ENCODE measurements at regions not wholly inside any gene's neighbourhood (a gene's known extent, or its start where the extent isn't known, plus 50 kb on each side); places are given as distances from the start of the nearest gene placed in this dataset.
"Not testable (repeated sequence)": the region's sequence is repeated elsewhere in the genome, so short reads cannot be mapped to it uniquely, and the experiment has no call there.

GRCh38 chr5:175344331-175345195 is 99.4 kb downstream of the DRD1 start:
- no peak for DNase-seq

DNA sequence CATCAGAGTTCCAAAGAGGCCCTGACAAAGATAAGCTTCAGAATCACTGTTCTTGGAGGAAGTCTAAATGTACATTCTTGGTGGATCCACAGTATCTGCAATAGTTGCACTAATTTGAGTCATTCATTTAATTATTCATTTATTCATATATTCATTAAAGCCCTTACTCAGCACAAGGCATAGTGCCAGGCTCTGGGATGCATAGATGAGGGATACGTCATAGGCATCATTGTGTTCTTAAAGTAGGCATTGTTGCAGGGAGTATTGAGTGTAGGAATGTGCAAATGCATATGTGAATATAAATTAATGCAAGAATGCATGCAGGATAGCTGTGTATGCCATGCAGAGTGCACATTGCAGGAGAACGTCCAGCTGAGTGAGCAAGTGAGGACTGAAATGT is 100.7 kb downstream of the DRD1 start:
- DNase-seq: no peak

GRCh38 chr5:175340180-175340579 is 103.8 kb downstream of the DRD1 start:
- DNase-seq: no peak

DNA sequence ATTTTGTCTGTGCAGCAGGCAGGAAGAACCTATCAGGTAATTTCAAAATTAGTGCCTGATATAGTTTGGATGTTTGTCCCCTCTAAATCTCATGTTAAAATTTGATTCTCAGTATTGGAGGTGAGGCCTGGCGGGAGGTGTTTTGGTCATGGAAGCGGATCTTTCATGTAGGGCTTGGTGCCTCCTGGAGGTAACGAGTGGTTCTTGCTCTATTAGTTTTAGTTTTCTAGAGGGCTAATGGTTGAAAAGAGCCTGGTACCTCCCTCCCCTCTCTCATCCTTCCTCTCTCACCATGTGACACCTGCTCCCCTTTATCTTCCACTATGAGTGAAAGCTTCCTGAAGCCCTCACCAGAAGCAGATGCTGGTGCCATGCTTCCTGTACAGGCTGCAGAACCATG is 106.3 kb downstream of the DRD1 start:
- DNase-seq: no peak

- no peak for DNase-seq
Measured at GRCh38 chr5:175336781-175337180, 107.2 kb downstream of the DRD1 start.

GRCh38 chr5:175335691-175336090 is 108.3 kb downstream of the DRD1 start:
- no peak for DNase-seq

DNA sequence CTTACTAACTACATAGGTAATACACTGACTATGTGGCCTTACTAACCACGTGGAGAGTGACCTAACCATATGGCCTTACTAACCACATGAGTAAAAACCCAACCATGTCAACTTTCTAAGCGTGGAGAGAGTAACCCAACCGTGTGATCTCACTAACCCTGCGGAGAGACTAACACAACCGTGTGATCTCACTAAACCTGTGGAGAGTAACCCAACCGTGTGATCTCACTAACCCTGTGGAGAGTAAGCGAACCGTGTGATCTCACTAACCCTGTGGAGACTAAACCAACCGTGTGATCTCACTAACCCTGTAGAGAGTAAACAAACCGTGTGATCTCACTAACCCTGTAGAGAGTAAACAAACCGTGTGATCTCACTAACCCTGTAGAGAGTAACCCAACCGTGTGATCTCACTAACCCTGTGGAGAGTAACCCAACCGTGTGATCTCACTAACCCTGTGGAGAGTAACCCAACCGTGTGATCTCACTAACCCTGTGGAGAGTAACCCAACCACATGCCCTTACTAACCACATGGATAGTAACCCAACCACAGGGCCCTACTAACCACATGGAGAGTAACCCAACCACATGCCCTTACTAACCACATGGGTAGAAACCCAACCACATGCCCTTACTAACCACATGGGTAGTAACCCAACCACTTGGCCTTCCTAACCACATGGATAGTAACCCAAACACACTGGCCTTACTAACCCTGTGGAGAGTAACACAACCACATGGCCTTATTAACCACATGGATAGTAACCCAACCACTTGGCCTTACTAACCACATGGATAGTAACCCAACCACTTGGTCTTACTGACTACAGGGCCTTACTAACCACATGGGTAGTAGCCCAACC is 112.6 kb downstream of the DRD1 start:
- not testable (repeated sequence) for DNase-seq

GRCh38 chr5:175329976-175330375 is 114.0 kb downstream of the DRD1 start:
- DNase-seq: no peak

DNA sequence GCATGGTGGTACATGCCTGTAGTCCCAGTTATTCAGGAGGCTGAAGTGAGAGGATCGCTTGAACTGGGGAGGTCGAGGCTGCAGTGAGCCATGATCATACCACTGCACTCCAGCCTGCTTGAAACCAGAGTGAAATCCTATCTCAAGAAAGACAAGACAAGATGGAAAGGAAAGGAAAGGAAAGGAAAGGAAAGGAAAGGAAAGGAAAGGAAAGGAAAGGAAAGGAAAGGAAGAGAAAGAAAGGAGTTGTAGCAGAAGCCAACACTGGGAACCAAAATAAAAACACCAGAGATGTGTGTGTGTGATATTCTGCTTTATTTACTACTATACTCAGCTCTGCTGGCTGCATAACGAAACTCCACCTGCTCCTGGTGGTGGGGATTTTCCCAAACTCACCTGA is 115.3 kb downstream of the DRD1 start:
- no peak for DNase-seq

GRCh38 chr5:175328176-175328575 is 115.8 kb downstream of the DRD1 start:
- no peak for DNase-seq

DNA sequence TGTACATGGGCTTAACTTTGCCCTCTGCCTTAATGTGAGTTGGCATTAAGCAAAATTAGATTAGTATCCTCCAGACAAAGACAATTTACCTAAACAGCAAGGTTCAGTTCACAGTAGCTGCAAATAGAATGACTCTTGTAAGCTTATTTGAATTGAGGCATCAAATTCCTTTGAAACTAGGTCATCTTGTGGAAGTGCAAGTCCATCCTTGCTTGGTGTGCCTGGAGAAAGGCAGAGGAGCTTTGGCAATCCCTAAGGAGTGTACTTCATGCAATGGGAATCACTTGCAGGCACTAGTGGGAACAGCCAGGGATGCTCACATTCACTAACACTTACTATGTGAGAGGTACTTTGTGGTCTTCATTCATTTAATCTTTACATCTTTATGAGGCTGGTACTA is 118.3 kb downstream of the DRD1 start:
- no peak for DNase-seq

DNA sequence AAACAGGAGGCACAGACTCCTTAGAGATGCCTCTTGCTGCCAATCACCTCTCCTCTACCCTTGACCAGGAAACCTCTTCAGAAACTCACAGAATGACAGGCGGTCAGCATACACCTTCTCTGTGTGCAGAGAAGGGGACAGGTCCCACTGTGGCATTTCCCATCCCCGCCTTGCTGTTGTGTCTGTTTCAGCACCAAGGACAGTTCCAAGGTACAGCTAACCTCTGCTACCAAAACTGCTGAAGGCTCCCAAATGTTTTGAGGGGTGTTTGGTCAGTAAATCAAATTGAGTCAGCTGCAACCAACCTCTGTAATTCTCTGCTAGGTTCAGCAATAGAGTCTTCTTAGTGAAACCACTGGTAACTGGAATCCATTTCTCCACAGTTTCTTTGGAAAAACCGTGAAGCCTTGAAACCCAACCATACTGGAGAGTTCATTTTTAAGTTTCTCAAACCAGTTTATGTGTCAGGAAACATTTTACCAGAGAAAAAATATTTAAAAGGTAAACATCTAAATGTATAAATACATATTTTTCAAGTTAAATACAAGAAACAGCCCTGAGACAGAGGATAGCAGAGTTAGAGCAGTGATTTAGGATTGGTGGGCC is 122.0 kb downstream of the DRD1 start:
- no peak for DNase-seq

- DNase-seq: no peak
Measured at GRCh38 chr5:175319199-175319598, 124.8 kb downstream of the DRD1 start.

- no peak for DNase-seq
Measured at GRCh38 chr5:175317872-175318271, 126.1 kb downstream of the DRD1 start.

- no peak for DNase-seq
Measured at GRCh38 chr5:175309218-175309810, 134.7 kb downstream of the DRD1 start.

DNA sequence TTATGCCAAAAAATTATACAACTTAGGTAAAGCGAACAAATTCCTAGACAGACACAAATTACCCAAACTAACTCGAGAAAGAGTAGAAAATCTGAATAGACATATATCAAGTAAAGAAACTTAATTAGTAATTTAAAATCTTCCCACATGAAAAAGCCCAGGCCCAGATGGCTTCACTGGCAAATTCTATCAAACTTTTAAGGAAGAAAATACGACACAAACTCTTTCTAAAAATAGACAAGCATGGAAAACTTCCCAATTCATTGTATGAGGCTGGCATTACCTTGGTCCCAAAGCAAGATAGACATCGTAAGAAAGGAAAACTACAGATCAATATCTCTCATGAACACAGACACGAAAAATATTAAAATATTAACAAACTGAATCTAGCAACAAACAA is 135.3 kb downstream of the DRD1 start:
- DNase-seq: no peak

GRCh38 chr5:175306381-175306780 is 137.6 kb downstream of the DRD1 start:
- DNase-seq: no peak

- DNase-seq: no peak
Measured at GRCh38 chr5:175305251-175305650, 138.7 kb downstream of the DRD1 start.

- DNase-seq: no peak
Measured at GRCh38 chr5:175290379-175290778, 153.6 kb downstream of the DRD1 start.

GRCh38 chr5:175288048-175288621 is 155.8 kb downstream of the DRD1 start:
- DNase-seq: no peak

DNA sequence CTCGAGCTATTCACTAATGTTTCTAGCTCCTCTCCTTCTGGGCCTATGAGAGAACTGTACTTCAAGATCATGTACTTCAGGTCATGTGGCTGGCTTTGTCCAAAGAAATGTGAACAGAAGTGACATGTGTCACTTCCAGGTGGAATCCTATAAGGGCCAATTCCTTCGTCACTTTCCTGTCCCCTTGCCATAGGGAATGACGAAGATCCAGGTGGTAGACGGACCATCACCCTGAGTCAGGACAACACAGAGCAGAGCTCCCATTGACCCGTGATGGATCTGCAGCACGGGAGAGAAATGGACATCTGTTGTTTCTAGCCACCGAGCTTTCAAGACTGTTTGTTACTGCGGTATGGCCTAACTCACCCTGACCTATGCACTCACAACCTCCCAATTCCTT is 157.0 kb downstream of the DRD1 start:
- no peak for DNase-seq

- no peak for DNase-seq
Measured at GRCh38 chr5:175285261-175285660, 158.7 kb downstream of the DRD1 start.

DNA sequence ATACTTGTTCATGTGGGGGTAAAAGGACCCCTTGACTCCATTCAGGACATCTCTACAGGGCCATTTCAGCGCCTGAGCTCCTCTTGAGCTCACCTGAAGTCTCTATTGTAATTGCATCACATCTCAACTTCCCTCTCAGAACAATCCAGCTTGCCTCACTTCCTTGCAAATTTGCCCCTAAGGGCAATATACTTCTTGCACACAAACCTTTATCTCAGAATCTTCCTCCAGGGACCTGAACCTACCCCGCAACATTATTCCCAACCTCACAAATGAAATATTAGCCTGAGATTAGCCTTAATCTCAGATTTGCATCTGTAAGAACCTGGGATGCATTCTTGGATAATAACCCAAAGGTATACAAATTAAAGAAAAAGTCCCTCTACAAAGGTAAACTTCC is 159.2 kb downstream of the DRD1 start:
- DNase-seq: no peak
